D721Med (cell line): ENCODE measurements at regions not wholly inside any gene's neighbourhood (a gene's known extent, or its start where the extent isn't known, plus 50 kb on each side); places are given as distances from the start of the nearest gene placed in this dataset.
"Not testable (repeated sequence)": the region's sequence is repeated elsewhere in the genome, so short reads cannot be mapped to it uniquely, and the experiment has no call there.

Source experiments
- DNase-seq: peaks from one replicate; pipeline ENCODE4 v3.0.0; 2011; ENCODE audit warnings: low spot score; ENCODE audit not compliant: insufficient read length
- FAIRE-seq: peaks from 2 replicates; lab custom pipeline; 2011; peaks lifted over from hg19 to GRCh38; lab: Jason Lieb, UNC
- CTCF ChIP-seq: IDR thresholded peaks from 2 replicates; pipeline ENCODE4 v1.5.1; 2012; ENCODE audit warnings: mild to moderate bottlenecking, control low read depth; ENCODE audit not compliant: insufficient read depth; ENCODE audit errors: missing control alignments

DNA sequence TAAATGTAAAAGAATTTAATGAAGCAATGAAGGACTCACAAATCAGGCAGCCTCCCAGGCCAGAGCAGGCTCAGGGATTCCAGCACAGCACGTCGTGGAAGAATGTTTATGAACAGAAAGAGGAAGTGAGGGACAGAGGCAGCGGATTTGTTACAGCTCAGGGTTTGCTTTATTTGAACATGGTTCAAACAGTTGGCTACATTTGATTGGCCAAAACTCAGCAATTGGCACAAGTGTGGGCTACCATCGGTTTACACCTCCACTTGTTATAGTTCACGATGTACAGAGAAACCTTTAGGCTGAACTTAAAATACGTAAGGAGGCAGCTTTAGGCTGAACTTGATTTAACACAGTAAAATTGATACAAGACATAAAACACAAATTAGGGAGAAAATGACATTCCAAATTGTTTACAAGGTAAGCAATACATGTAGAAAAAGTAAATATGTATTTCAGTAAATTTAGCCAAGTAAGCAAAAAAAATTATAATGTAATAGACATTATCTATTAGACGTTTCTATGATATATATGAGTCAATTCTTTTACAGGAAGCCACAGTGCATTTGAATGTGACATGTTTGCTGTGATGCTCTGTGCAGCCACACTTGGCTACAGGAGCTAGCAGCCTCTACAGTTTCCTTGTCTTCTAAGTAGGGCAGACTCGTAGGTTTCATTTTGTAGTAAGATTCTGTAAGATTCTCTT is 126.5 kb downstream of the ADSS2 start:
- DNase-seq (no peak), FAIRE-seq (no peak)
- TF ChIP-seq CTCF = no peak

DNA sequence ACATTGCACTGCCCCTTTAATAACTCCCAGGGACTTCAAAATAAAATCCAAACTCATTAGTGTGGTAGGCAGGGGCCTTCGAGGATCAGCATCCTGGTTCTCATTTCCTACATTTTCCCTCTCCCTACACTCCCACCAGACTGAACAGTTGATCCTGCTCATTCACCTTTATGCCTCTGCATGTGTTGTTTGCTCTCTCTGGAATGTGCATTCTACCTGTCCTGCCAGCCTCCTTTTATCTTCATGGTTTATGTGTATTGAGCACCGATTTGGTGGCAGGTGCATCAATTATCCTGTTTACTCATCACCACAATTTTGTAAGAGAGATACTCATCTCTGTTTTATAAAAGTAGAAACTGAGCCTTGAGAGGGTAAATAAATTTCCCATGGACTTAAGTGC is 125.0 kb downstream of the ADSS2 start:
- no peak for DNase-seq
- FAIRE-seq = no peak
- no peak for TF ChIP-seq CTCF

DNA sequence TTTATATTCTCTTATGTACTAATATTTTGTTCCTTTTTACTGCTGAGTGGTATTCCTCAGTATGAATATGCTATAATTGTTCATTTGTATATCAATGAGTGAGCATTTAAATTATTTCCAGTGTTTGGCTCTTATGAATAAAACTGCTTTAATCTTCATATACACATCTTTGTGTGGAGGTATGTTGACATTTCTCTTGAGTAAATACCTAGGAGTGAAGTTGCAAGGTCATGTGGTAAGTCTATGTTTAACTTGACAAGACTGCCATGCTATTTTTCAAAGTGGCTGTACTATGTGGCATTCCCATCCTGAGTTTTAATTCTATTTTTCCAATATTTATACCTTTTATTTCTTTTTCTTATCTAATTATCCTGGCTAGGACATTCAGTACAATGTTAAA is 124.2 kb downstream of the ADSS2 start:
- no peak for TF ChIP-seq CTCF
- peak; percentile 51 for FAIRE-seq
- DNase-seq = no peak

DNA sequence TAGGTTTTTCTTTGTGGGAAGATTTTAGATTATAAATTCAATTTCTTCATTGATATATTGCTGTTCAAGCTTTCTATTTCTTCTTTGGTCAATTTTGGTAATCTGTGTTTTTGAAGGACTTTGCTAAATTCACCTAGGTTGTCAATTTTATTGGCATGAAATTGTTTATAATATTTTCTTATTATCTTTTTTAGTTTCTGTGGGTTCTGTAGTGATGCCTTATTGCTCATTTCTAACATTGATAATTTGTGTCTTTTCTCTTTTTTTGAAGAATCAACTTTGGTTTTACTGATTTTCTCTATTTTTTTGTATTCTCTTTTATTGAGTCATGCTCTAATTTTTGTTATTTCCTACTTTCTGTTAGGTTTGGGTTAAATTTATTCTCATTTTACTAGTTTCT is 123.2 kb downstream of the ADSS2 start:
- DNase-seq (no peak), FAIRE-seq (no peak)
- no peak for TF ChIP-seq CTCF

- TF ChIP-seq CTCF = no peak
- DNase-seq (no peak), FAIRE-seq (peak; percentile 60)
Observed at GRCh38 chr1:244329591-244330317, 122.0 kb downstream of the ADSS2 start.

GRCh38 chr1:244330318-244330625 is 121.4 kb downstream of the ADSS2 start:
- FAIRE-seq = no peak
- TF ChIP-seq CTCF = no peak
- DNase-seq = no peak

- DNase-seq, FAIRE-seq: not testable (repeated sequence)
Observed at GRCh38 chr1:244332761-244333160, 118.9 kb downstream of the ADSS2 start.

- not testable (repeated sequence) for FAIRE-seq, DNase-seq
Observed at GRCh38 chr1:244334315-244334714, 117.4 kb downstream of the ADSS2 start.

DNA sequence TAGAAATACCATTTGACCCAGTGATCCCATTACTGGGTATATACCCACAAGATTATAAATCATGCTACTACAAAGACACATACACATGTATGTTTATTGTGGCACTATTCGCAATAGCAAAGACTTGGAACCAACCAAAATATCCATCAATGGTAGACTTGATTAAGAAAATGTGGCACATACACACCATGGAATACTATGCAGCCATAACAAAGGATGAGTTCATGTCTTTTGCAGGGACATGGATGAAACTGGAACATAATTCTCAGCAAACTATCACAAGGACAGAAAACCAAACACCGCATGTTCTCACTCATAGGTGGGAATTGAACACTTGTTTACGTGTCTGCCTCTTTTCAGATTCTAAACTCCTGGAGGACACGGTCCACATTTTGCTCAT is 116.9 kb downstream of the ADSS2 start:
- FAIRE-seq, DNase-seq: not testable (repeated sequence)
